ENCODE measurements at regions not wholly inside any gene's neighbourhood (a gene's known extent, or its start where the extent isn't known, plus 50 kb on each side); places are given as distances from the start of the nearest gene placed in this dataset.

GRCh38 chr22:34326901-34327300, 406.6 kb upstream of the LARGE1 start:
- TF ChIP-seq CTCF (IDR thresholded peaks at IDR 0.05), result no peak
- TF ChIP-seq POLR2AphosphoS5 (IDR thresholded peaks at IDR 0.05), result no peak
- no peak for TF ChIP-seq EP300 (IDR thresholded peaks at IDR 0.05)
- no peak for TF ChIP-seq POLR2A (IDR thresholded peaks at IDR 0.05; ENCODE audit: low read depth)
